PC-3 (cell line): ENCODE measurements at regions not wholly inside any gene's neighbourhood (a gene's known extent, or its start where the extent isn't known, plus 50 kb on each side); places are given as distances from the start of the nearest gene placed in this dataset.

Experiments used
- ATAC-seq: fragments of 200-7000 bp; cut with Tn5 transposase; 2 replicates; pipeline ENCODE4 v1.9.1; 2020; ENCODE audit warnings: mild to moderate bottlenecking, moderate library complexity
- BruUV-seq: library from RNA; stranded (reverse); fragments of 400-500 nt; replicated peaks from 2 replicates; lab custom pipeline; 2021; lab: Mats Ljungman, UMichigan
- CTCF ChIA-PET: fragments of 300-600 bp; sonication (Branson Sonifier 250); formaldehyde crosslinking; loops from one replicate; lab custom pipeline; 2022; ENCODE audit warnings: antibody characterized with exemption; lab: Charles Lee
- POLR2A ChIA-PET: fragments of 300-600 bp; sonication (Branson Sonifier 250); formaldehyde crosslinking; loops from one replicate; lab custom pipeline; 2022; ENCODE audit warnings: antibody characterized with exemption; ENCODE audit not compliant: unreplicated experiment; lab: Charles Lee
- DNase-seq: peaks from one replicate; pipeline ENCODE4 v3.0.0-alpha.2; 2015
- H2AFZ ChIP-seq: fragments of 300-600 bp; sonication (generic); 2 replicates; pipeline ENCODE4 v1.6.0; 2016; ENCODE audit warnings: antibody characterized with exemption, low read length
- H3F3A ChIP-seq: fragments of 300-600 bp; sonication (generic); one replicate; pipeline ENCODE4 v1.6.0; 2017; ENCODE audit warnings: antibody characterized with exemption, low read length, control low read depth, mild to moderate bottlenecking; ENCODE audit not compliant: unreplicated experiment
- H3K27ac ChIP-seq: fragments of 300-600 bp; sonication (generic); 2 replicates; pipeline ENCODE4 v1.5.1; 2016; ENCODE audit warnings: mild to moderate bottlenecking, low read length
- H3K27me3 ChIP-seq: fragments of 300-600 bp; sonication (generic); 2 replicates; pipeline ENCODE4 v1.6.1; 2016; ENCODE audit warnings: low read length, mixed read lengths
- H3K36me3 ChIP-seq: fragments of 300-600 bp; sonication (generic); 2 replicates; pipeline ENCODE4 v1.6.1; 2016; ENCODE audit warnings: low read depth, mixed run types, low read length, mixed read lengths
- H3K4me1 ChIP-seq: fragments of 300-600 bp; sonication (generic); 2 replicates; pipeline ENCODE4 v1.5.1; 2016; ENCODE audit warnings: low read length; ENCODE audit not compliant: insufficient read depth
- H3K4me2 ChIP-seq: fragments of 300-600 bp; sonication (generic); 2 replicates; pipeline ENCODE4 v1.6.0; 2016; ENCODE audit warnings: low read length
- H3K4me3 ChIP-seq: fragments of 300-600 bp; sonication (generic); 2 replicates; pipeline ENCODE4 v1.5.1; 2016; ENCODE audit warnings: mild to moderate bottlenecking, low read length, mixed read lengths
- H3K79me2 ChIP-seq: fragments of 300-600 bp; sonication (generic); 2 replicates; pipeline ENCODE4 v1.6.1; 2017; ENCODE audit warnings: low read length, mixed read lengths
- H3K9ac ChIP-seq: fragments of 300-600 bp; sonication (generic); 2 replicates; pipeline ENCODE4 v1.6.0; 2016; ENCODE audit warnings: mild to moderate bottlenecking, low read length
- H3K9me2 ChIP-seq: fragments of 300-600 bp; sonication (generic); replicated peaks from 2 replicates; pipeline ENCODE4 v1.6.1; 2016; ENCODE audit warnings: mixed run types, low read length, mixed read lengths
- H3K9me3 ChIP-seq: fragments of 300-600 bp; sonication (generic); 2 replicates; pipeline ENCODE4 v1.6.1; 2016; ENCODE audit warnings: low read length, mixed read lengths
- H4K20me1 ChIP-seq: fragments of 300-600 bp; sonication (generic); 2 replicates; pipeline ENCODE4 v1.6.1; 2016; ENCODE audit warnings: low read length, mixed read lengths
- EZH2 ChIP-seq: fragments of 300-600 bp; sonication (generic); IDR thresholded peaks from one replicate; pipeline ENCODE4 v1.6.1; 2017; ENCODE audit warnings: antibody characterized with exemption, mild to moderate bottlenecking, low read length; ENCODE audit not compliant: unreplicated experiment
- EZH2phosphoT487 ChIP-seq: fragments of 300-600 bp; sonication (generic); IDR thresholded peaks from 2 replicates; pipeline ENCODE4 v1.6.1; 2018; ENCODE audit warnings: mild to moderate bottlenecking, antibody characterized with exemption, low read length, borderline replicate concordance
- intact Hi-C: fragments of 100-400 bp; cut with micrococcal nuclease; formaldehyde crosslinking; loops from 2 replicates; pipeline ENCODE4 v1.9.0; 2023
- TF ChIP-seq, protein P1 (sequence below): fragments of 300-600 bp; sonication (generic); conservative IDR thresholded peaks from 2 replicates; pipeline ENCODE4 v1.5.1; 2017; ENCODE audit warnings: antibody characterized with exemption, low read depth, mild to moderate bottlenecking, low read length

DNA sequence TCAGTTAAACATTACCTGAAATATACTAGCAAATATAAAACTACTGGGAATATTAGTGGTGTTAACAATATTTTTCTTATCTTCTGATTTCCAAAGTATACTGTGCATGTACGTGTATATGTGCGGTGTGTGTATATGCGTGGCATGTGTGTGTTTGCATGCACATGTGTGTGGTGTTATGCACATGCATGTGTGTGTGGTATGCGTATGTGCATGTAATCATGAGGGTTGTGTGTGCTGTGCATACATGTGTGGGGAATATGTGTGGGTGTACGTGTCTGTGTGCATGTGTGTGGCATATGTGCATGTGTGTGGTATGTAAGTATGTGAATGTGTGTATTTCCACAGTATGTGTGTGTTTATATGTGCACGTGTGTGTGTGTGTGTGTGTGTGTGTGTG is 640.2 kb downstream of the TSN start:
- no peaks in the 10 kb centered on the region for H4K20me1 ChIP-seq
- CTCF ChIA-PET: no interaction called here
- no peak overlapping the region for H3K4me3 ChIP-seq
- ATAC-seq: no peak
- no peaks in the 10 kb centered on the region for H3K9me2 ChIP-seq
- H3K9me3 ChIP-seq: no peaks in the 10 kb centered on the region
- H3K79me2 ChIP-seq: no peaks in the 10 kb centered on the region
- no peak overlapping the region for H3K9ac ChIP-seq
- DNase-seq: no peak
- H3K4me2 ChIP-seq: no peak overlapping the region
- no TSS peak for BruUV-seq
- no peak overlapping the region for H3K27ac ChIP-seq
- H3K27me3 ChIP-seq: no peaks in the 10 kb centered on the region
- H3F3A ChIP-seq: no peaks in the 10 kb centered on the region
- H2AFZ ChIP-seq: no peak overlapping the region
- H3K36me3 ChIP-seq: no peaks in the 10 kb centered on the region
- POLR2A ChIA-PET: no interaction called here
- TF ChIP-seq EZH2phosphoT487: no peak
- TF ChIP-seq, protein P1, sequence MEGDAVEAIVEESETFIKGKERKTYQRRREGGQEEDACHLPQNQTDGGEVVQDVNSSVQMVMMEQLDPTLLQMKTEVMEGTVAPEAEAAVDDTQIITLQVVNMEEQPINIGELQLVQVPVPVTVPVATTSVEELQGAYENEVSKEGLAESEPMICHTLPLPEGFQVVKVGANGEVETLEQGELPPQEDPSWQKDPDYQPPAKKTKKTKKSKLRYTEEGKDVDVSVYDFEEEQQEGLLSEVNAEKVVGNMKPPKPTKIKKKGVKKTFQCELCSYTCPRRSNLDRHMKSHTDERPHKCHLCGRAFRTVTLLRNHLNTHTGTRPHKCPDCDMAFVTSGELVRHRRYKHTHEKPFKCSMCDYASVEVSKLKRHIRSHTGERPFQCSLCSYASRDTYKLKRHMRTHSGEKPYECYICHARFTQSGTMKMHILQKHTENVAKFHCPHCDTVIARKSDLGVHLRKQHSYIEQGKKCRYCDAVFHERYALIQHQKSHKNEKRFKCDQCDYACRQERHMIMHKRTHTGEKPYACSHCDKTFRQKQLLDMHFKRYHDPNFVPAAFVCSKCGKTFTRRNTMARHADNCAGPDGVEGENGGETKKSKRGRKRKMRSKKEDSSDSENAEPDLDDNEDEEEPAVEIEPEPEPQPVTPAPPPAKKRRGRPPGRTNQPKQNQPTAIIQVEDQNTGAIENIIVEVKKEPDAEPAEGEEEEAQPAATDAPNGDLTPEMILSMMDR: no peak
- TF ChIP-seq EZH2: no peak
- intact Hi-C loops: no loop called here
- H3K4me1 ChIP-seq: no peaks in the 10 kb centered on the region

GRCh38 chr2:122411231-122411630 is 655.8 kb downstream of the TSN start:
- H3K4me1 ChIP-seq: no peaks in the 10 kb centered on the region
- no TSS peak for BruUV-seq
- no peak overlapping the region for H3K4me2 ChIP-seq
- H3K9me2 ChIP-seq: no peaks in the 10 kb centered on the region
- no peaks in the 10 kb centered on the region for H4K20me1 ChIP-seq
- CTCF ChIA-PET: no interaction called here
- no peak for DNase-seq
- H3K27me3 ChIP-seq: no peaks in the 10 kb centered on the region
- H3K36me3 ChIP-seq: no peaks in the 10 kb centered on the region
- H3K9me3 ChIP-seq: 0 out of 2 replicates have a peak, but pooled peaks cover 3% of the 10 kb centered on the region
- no peak for ATAC-seq
- H3K9ac ChIP-seq: no peak overlapping the region
- H3K27ac ChIP-seq: no peak overlapping the region
- POLR2A ChIA-PET: no interaction called here
- TF ChIP-seq, protein P1: no peak
- TF ChIP-seq EZH2 (no peak), EZH2phosphoT487 (no peak)
- no peaks in the 10 kb centered on the region for H3K79me2 ChIP-seq
- no peaks in the 10 kb centered on the region for H3F3A ChIP-seq
- intact Hi-C loops: no loop called here
- H3K4me3 ChIP-seq: no peak overlapping the region
- H2AFZ ChIP-seq: no peak overlapping the region

- no peaks in the 10 kb centered on the region for H4K20me1 ChIP-seq
- no peaks in the 10 kb centered on the region for H3K36me3 ChIP-seq
- no peak for TF ChIP-seq EZH2phosphoT487
- TF ChIP-seq, protein P1: no peak
- TF ChIP-seq EZH2: no peak
- H3K9ac ChIP-seq: no peak overlapping the region
- H3K4me2 ChIP-seq: no peak overlapping the region
- DNase-seq (no peak), ATAC-seq (no peak)
- H3K9me3 ChIP-seq: 0 out of 2 replicates have a peak, but pooled peaks cover 3% of the 10 kb centered on the region
- no peaks in the 10 kb centered on the region for H3K4me1 ChIP-seq
- ChIA-PET CTCF (no interaction called here), POLR2A (no interaction called here)
- H3K27me3 ChIP-seq: no peaks in the 10 kb centered on the region
- H3K27ac ChIP-seq: no peak overlapping the region
- no peak overlapping the region for H3K4me3 ChIP-seq
- H3K79me2 ChIP-seq: no peaks in the 10 kb centered on the region
- H2AFZ ChIP-seq: no peak overlapping the region
- no TSS peak for BruUV-seq
- H3F3A ChIP-seq: no peaks in the 10 kb centered on the region
- intact Hi-C loops: no loop called here
- H3K9me2 ChIP-seq: no peaks in the 10 kb centered on the region
Measured at GRCh38 chr2:122412360-122412759, 656.9 kb downstream of the TSN start.
